HCT116 (cell line): ENCODE measurements at regions not wholly inside any gene's neighbourhood (a gene's known extent, or its start where the extent isn't known, plus 50 kb on each side); places are given as distances from the start of the nearest gene placed in this dataset.

Source experiments
- ATF3 ChIP-seq: IDR thresholded peaks from 2 replicates; pipeline ENCODE4 v1.6.1; 2012
- CEBPB ChIP-seq: IDR thresholded peaks from 2 replicates; pipeline ENCODE4 v1.6.1; 2012; ENCODE audit warnings: low read depth
- CTCF ChIP-seq, 3 experiments: fragments of 200-600 bp in 1 of 3; sonication (generic) in 1 of 3; IDR thresholded peaks in 2 of 3; conservative IDR thresholded peaks in 1 of 3; 2 replicates each; pipeline ENCODE4 v1.5.1; 2012 to 2017; ENCODE audit warnings: low read depth in 2 of 3, low read length in 2 of 3, antibody characterized with exemption in 1 of 3, borderline replicate concordance in 1 of 3, control low read depth in 1 of 3, mild to moderate bottlenecking in 1 of 3, mixed read lengths in 1 of 3, mixed run types in 1 of 3, moderate library complexity in 1 of 3; ENCODE audit not compliant: insufficient read depth in 1 of 3
- POLR2A ChIP-seq: IDR thresholded peaks from 2 replicates; pipeline ENCODE4 v1.7.0; 2011; ENCODE audit warnings: borderline replicate concordance; ENCODE audit not compliant: insufficient read depth, insufficient read length; ENCODE audit errors: extremely low read depth
- POLR2AphosphoS5 ChIP-seq: IDR thresholded peaks from 2 replicates; pipeline ENCODE4 v1.6.1; 2011; ENCODE audit warnings: mild to moderate bottlenecking, low read depth, low read length, moderate library complexity
- REST ChIP-seq: IDR thresholded peaks from 2 replicates; pipeline ENCODE4 v1.6.1; 2012; ENCODE audit warnings: low read depth
- SIN3A ChIP-seq: IDR thresholded peaks from 2 replicates; pipeline ENCODE4 v1.6.1; 2012; ENCODE audit warnings: low read depth

- TF ChIP-seq ATF3 (no peak), CTCF (IDR thresholded peaks at IDR 0.05 in 2 of 3, conservative IDR thresholded peaks at IDR 0.05 in 1 of 3; ENCODE audit: borderline replicate concordance in 1 of 3, insufficient read depth in 1 of 3, low read depth in 2 of 3, low read length in 2 of 3) (no peak), REST (no peak), POLR2A (no peak), CEBPB (no peak), SIN3A (no peak), POLR2AphosphoS5 (no peak)
These were observed 499.8 kb upstream of the MEIS1 start for GRCh38 chr2:65934992-65935629.
